ENCODE measurements at regions not wholly inside any gene's neighbourhood (a gene's known extent, or its start where the extent isn't known, plus 50 kb on each side); places are given as distances from the start of the nearest gene placed in this dataset.

DNA sequence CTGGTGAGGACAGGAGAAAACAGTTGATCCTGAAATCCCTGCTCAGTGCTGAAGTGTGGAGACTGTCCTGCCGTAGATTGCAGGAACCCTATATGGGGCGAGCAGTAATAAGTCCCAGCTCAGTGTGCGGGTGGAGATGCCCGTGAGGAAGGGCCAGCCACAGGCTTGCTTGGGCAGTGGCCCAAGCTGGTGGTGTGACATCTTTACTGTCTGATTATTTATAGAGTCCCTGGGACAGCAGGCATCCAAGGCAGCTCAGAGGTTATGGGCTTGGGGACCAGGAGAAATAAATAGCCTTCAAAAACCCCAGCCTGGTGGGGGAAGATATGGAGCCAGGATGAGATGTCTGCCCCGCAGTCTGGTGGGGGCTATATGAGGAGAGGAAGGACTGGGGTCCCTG, 170.7 kb upstream of the POU3F1 start:
- DNase-seq (ENCODE audit: low read depth in 3 of 3): no peak

GRCh38 chr1:38213646-38214434, 167.2 kb upstream of the POU3F1 start:
- no peak for DNase-seq (ENCODE audit: low read depth in 3 of 3)

DNA sequence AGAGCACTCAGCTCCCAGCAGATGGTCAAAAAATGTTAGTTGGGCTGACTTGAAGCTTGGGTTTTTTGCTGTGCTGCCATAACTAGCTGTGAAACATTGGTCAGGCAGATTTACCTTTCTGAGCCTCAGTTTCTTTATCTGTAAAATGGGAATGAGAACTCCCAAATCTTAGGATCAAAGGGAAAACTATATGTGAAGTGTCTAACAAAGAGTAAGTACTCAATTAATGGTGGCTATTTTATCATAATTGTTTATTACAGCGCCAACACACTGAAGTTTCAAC, 164.2 kb upstream of the POU3F1 start:
- no peak for DNase-seq (ENCODE audit: low read depth in 3 of 3)

- DNase-seq (ENCODE audit: low read depth in 3 of 3): no peak
Observed at GRCh38 chr1:38210021-38210894, 163.7 kb upstream of the POU3F1 start.

DNA sequence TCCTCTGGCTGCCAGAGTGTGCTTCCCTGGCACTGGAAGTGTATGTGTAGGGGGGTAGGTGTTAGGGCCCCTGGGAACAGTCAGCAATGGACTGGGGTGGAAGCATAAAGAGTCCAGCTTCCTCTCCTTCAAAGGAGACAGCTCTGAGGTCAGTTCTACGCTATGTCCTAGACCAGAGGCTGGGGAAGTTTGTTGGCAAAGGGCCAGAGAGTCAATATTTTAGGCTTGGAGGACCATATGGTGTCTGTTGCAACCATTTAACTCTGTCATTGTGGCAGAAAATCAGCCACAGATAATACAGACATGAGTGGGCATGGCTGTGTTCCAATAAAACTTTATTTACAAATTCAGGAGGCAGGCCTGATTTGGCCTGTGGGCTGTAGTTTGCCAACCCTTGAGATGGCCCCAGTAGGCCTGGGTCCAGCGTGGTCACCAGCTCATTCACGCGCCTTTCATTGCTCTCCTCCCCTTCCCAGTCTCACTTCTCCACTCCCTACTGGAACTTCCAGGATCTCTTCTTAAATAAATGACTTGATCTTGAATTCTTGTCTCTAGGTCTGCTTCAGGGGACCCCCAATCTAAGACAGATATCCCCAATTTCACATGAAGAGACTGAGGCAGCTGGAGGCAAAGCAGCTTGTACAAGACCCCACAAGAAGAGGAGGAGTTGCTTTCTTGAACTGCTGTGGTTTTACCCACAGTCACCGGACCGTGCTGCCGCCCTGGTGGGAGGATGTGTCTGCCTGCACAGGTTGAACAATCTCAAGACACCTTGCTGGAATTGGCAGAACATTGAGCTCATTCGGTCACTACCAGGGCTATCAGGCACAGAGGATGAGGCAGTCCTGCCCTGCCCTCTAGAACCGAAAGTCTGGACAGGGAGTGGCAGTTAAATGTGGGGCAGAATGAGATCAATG, 162.4 kb upstream of the POU3F1 start:
- no peak for DNase-seq (ENCODE audit: low read depth in 3 of 3)

- no peak for DNase-seq (ENCODE audit: low read depth in 3 of 3)
Observed at GRCh38 chr1:38207906-38208305, 161.3 kb upstream of the POU3F1 start.

- no peak for DNase-seq (ENCODE audit: low read depth in 3 of 3)
Observed at GRCh38 chr1:38207275-38207674, 160.7 kb upstream of the POU3F1 start.

DNA sequence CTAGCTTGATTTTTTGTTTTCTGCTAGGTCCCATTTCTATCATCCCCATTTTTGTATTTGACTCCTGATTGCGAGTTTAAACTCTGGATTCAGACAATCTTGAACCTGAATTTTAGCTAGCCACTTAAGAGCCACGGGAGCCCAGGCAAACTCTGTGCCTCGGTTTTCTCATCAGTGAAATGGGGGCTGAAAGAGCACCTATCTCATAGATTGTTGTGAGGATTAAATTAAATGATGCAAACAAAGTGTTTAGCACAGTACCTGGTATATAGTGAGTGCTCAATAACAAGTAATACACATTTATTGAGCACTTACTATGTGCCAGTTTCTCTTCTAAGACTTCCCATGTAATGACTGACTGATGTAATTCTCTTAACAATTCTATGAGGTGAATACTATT, 158.1 kb upstream of the POU3F1 start:
- no peak for DNase-seq (ENCODE audit: low read depth in 3 of 3)

GRCh38 chr1:38203441-38203840, 156.8 kb upstream of the POU3F1 start:
- DNase-seq (ENCODE audit: low read depth in 3 of 3): no peak

- DNase-seq (ENCODE audit: low read depth in 3 of 3): no peak
Observed at GRCh38 chr1:38201431-38201830, 154.8 kb upstream of the POU3F1 start.

GRCh38 chr1:38198621-38199020, 152.0 kb upstream of the POU3F1 start:
- DNase-seq (ENCODE audit: low read depth in 3 of 3): no peak

- DNase-seq (ENCODE audit: low read depth in 3 of 3): no peak
Observed at GRCh38 chr1:38198099-38198498, 151.5 kb upstream of the POU3F1 start.

GRCh38 chr1:38197312-38198061, 150.9 kb upstream of the POU3F1 start:
- DNase-seq (ENCODE audit: low read depth in 3 of 3): no peak

DNA sequence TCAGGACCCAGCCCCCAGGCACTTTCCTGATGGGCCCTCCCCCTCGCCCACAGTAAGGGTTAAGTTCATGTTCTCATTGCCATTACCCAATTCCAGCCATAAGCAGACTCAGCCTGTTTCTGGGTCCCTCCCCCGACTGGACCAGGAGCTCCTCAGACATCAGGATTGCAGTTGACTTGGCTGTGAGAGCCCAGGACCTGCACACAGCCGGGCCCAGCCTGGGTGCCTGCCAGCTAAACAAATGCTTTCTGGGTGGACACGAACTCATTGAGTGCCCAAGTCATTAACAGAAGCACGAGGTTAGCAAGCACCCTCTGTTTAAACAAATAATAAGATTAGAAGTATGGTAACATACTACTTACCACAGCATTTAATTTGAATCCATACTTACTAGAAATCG, 147.9 kb upstream of the POU3F1 start:
- no peak for DNase-seq (ENCODE audit: low read depth in 3 of 3)

DNA sequence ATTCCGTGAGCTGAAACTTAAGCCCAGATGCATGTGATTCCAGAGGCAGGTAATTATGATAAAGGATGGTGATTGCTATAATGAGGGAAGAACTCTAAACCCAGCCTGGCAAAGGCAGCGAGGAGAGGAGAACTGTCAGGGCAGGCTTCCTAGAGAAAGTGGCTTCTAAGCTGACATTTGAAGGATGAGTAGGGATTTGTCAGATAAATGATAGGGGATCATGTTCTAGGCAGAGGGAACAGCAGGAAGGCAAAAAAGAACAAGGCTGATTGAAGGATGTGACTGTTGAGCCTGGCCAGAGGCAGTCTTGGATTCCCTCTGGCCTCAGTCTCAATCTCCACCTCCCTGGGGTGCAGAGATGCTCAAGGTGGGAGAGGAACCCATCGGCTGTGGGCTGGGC, 146.4 kb upstream of the POU3F1 start:
- DNase-seq (ENCODE audit: low read depth in 3 of 3): no peak

DNA sequence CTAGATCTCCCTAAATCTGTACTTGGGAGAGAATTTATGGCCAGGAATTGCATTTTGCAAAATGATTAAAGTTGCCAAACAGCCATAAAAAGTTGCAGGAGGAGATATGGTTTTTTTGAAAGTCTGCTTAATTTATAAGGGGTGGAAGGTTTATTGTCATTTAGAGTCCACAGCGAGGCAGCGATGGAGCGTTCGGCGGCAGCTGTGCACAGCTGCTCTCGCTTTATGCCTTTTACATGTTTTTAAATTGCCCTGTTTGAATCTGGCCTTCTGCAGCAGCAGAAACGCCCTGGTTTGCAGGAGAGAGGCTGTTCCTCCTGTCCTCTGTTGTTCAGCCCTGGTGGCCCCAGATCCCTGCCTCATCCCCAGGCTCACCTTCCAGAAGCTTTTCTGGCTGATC, 144.9 kb upstream of the POU3F1 start:
- no peak for DNase-seq (ENCODE audit: low read depth in 3 of 3)

DNA sequence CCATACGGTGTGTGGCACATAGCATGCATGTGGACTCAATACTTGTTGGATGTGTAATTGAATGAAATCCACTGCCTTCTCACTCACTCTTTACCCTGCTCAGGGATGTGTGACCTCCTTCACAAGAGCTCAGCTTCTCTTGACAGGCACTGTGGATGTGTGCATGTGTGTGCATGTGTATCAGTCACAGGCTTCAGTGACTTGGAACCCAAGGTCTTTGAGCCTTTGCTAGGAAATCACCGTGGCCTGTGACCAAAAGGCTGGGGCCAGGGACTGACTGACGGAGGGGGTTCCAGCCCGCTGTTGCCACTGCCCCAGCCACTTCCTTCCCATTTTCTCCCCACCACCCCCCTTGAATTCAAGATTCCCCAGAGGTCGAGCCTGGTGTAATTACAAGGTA, 144.4 kb upstream of the POU3F1 start:
- no peak for DNase-seq (ENCODE audit: low read depth in 3 of 3)

DNA sequence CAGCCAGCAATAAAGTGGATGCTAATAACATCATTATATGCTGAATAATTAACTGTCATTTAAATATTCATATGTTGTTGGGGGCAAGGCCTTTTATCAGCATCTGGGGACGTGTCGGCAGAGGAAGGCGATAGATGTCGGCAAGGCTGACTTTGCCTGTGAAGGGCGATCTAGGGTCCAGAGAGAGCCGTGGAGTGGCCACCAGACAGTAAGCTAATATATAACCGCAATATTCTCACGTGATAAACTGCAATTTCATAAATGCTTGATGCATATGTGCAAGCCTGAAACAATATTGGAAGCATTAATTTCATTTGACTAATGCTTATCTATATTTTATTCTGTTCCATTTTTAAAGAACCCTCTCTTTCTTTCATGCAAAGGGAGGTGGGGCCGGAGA, 141.0 kb upstream of the POU3F1 start:
- no peak for DNase-seq (ENCODE audit: low read depth in 3 of 3)

DNA sequence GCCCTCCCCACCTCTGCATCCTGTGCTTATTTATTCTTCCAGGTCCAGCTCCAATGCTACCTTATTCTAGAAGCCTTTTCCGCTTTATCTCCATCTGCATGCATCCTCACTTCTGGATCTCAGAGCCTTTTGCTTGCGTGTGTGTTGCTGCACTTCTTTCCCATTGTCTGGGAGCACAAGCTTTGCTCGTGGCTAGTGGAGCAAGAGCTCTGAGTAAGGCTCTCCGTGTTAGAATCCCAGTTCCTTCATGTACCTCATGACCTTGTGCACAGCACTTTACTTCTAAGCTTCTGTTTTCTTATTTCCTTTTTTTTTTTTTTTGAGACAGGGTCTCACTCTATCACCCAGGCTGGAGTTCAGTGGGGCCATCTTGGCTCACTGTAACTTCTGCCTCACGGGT, 140.0 kb upstream of the POU3F1 start:
- DNase-seq (ENCODE audit: low read depth in 3 of 3): no peak

DNA sequence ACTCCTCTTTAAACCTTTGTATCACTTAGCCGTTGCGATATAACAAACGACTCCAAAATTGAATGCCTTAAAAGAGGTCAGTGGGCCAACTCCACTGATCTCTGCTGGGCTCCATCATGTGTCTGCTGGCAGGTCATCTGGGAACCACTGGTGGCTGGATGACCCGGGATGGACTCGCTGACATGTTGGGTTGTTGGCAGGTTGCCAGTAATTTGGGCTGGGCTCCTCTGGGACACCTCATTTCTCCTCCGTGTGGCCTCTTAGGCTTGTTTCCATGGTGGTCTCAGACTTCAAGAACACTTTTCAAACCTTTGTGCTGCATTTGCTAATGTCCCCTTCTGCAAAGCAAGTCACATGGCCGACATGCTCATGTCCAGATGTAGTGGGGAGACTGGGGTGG, 139.3 kb upstream of the POU3F1 start:
- DNase-seq (ENCODE audit: low read depth in 3 of 3): no peak

DNA sequence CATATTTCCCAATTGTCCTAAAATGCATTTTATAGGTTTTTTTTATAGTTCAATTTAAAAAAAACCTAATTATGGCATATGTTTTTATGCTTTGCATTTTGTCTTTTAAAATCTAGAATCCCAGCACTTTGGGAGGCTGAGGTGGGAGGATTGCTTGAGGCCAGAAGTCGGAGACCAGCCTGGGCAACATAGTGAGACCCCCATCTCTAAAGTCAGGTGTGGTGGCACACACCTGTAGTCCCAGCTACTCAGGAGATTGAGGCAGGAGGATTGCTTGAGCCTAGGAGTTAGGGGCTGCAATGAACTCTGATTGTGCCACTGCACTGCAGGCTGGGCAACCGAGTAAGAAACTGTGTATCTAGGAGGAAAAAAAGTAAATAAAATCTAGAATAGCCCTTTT, 137.2 kb upstream of the POU3F1 start:
- no peak for DNase-seq (ENCODE audit: low read depth in 3 of 3)

GRCh38 chr1:38183096-38183495, 136.5 kb upstream of the POU3F1 start:
- no peak for DNase-seq (ENCODE audit: low read depth in 3 of 3)
